NB4 (cell line): ENCODE measurements at regions not wholly inside any gene's neighbourhood (a gene's known extent, or its start where the extent isn't known, plus 50 kb on each side); places are given as distances from the start of the nearest gene placed in this dataset.

Source experiments
- DNase-seq: peaks from one replicate; pipeline ENCODE4 v3.0.0; 2010; ENCODE audit warnings: low read depth
- H3K4me3 ChIP-seq: one replicate; pipeline ENCODE4 v1.5.1; 2011; ENCODE audit warnings: mild to moderate bottlenecking, low read depth, low read length, moderate library complexity
- CTCF ChIP-seq: IDR thresholded peaks from one replicate; pipeline ENCODE4 v1.5.1; 2012; ENCODE audit warnings: low read depth, low read length
- MAX ChIP-seq: IDR thresholded peaks from 2 replicates; pipeline ENCODE4 v1.6.1; 2011; ENCODE audit warnings: low read depth, low read length
- MYC ChIP-seq: IDR thresholded peaks from 2 replicates; pipeline ENCODE4 v1.6.1; 2011; ENCODE audit warnings: low read depth, low read length
- POLR2A ChIP-seq: IDR thresholded peaks from 2 replicates; pipeline ENCODE4 v1.6.1; 2011; ENCODE audit warnings: mild to moderate bottlenecking; ENCODE audit not compliant: insufficient read length; ENCODE audit errors: extremely low read depth

- DNase-seq = no peak
- H3K4me3 ChIP-seq = no peak overlapping the region
- TF ChIP-seq MYC (no peak), CTCF (no peak), MAX (no peak), POLR2A (no peak)
These were observed 420.6 kb downstream of the ZNF536 start for GRCh38 chr19:30792561-30793505.

- TF ChIP-seq POLR2A (no peak), MYC (no peak), MAX (no peak), CTCF (no peak)
- H3K4me3 ChIP-seq = no peak overlapping the region
- DNase-seq = no peak
These were observed 418.9 kb downstream of the ZNF536 start for GRCh38 chr19:30791088-30791487.

GRCh38 chr19:30790056-30790680, 418.0 kb downstream of the ZNF536 start:
- no peak overlapping the region for H3K4me3 ChIP-seq
- DNase-seq = no peak
- no peak for TF ChIP-seq MYC
- TF ChIP-seq POLR2A = no peak
- TF ChIP-seq MAX = no peak
- no peak for TF ChIP-seq CTCF

GRCh38 chr19:30788105-30788765, 416.1 kb downstream of the ZNF536 start:
- no peak for TF ChIP-seq CTCF
- TF ChIP-seq POLR2A = no peak
- TF ChIP-seq MAX = no peak
- no peak for TF ChIP-seq MYC
- no peak overlapping the region for H3K4me3 ChIP-seq
- DNase-seq = no peak

- H3K4me3 ChIP-seq = no peak overlapping the region
- no peak for TF ChIP-seq CTCF
- no peak for TF ChIP-seq POLR2A
- no peak for TF ChIP-seq MYC
- TF ChIP-seq MAX = no peak
- DNase-seq = peak; percentile 1
These were observed 413.4 kb downstream of the ZNF536 start for GRCh38 chr19:30785458-30786137.
